Right atrium auricular region (tissue), 2 donors: ENCODE measurements at regions not wholly inside any gene's neighbourhood (a gene's known extent, or its start where the extent isn't known, plus 50 kb on each side); places are given as distances from the start of the nearest gene placed in this dataset.
"Not testable (repeated sequence)": the region's sequence is repeated elsewhere in the genome, so short reads cannot be mapped to it uniquely, and the experiment has no call there.

Source experiments
- DNase-seq: peaks from one replicate; pipeline ENCODE4 v3.0.0-alpha.2; 2019; ENCODE audit warnings: low spot score
- H3K27ac ChIP-seq, 2 donors: fragments of 200-600 bp; sonication (generic); 1 replicate in 1 of 2; 2 replicates in 1 of 2; pipeline ENCODE4 v1.5.1; 2016 to 2019
- H3K27me3 ChIP-seq, 2 donors: fragments of 200-600 bp; sonication (generic); one replicate each; pipeline versions ENCODE4 v1.5.1 to v1.6.0; 2017 to 2019
- H3K36me3 ChIP-seq: fragments of 200-600 bp; sonication (generic); one replicate; pipeline ENCODE4 v1.5.1; 2016
- H3K4me1 ChIP-seq, 2 donors: fragments of 200-600 bp; sonication (generic); one replicate each; pipeline versions ENCODE4 v1.5.1 to v1.6.0; 2017 to 2019
- H3K4me3 ChIP-seq, 2 donors: fragments of 200-600 bp; sonication (generic); 1 replicate in 1 of 2; 2 replicates in 1 of 2; pipeline ENCODE4 v1.5.1; 2017 to 2019; ENCODE audit warnings: mild to moderate bottlenecking in 1 of 2, moderate library complexity in 1 of 2
- H3K9me3 ChIP-seq, 2 donors: fragments of 200-600 bp; sonication (generic); one replicate each; pipeline ENCODE4 v1.5.1; 2019
- CTCF ChIP-seq, 2 donors: fragments of 200-600 bp; sonication (generic); IDR thresholded peaks; one replicate each; pipeline ENCODE4 v1.5.1; 2019; ENCODE audit warnings: antibody characterized with exemption in 2 of 2

- Histone ChIP-seq H3K36me3 (no peaks in the 10 kb centered on the region), H3K27me3 (no peaks in the 10 kb centered on the region), H3K4me3 (no peak overlapping the region), H3K9me3 (no peaks in the 10 kb centered on the region), H3K27ac (no peak overlapping the region), H3K4me1 (no peaks in the 10 kb centered on the region)
- no peak for DNase-seq
- peak in 1 of 2 donors; percentile 50 for TF ChIP-seq CTCF (IDR thresholded peaks at IDR 0.05)
Observed at GRCh38 chr5:32916648-32917047, 205.5 kb downstream of the NPR3 start.

DNA sequence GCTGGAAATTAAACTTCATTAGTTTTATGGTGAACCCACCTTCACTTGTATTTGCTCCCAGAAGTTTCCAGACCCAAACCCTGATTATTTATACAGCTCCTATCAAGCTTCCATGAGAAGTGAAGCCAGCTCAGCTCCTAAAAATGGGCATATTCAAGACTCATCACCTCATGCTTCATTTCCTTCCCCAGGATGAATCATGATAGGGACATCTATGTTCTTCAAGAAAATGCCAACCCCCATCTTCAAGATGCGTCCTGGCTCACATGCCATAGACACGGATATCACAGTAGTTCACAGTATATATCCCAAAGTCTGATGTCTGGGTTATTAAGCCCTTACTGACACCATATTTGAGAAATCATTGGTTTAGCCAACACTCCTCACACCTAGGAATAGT is 217.6 kb downstream of the NPR3 start:
- Histone ChIP-seq H3K9me3 (no peaks in the 10 kb centered on the region), H3K4me3 (no peak overlapping the region), H3K27ac (no peak overlapping the region), H3K4me1 (no peaks in the 10 kb centered on the region), H3K36me3 (no peaks in the 10 kb centered on the region), H3K27me3 (no peaks in the 10 kb centered on the region)
- no peak for TF ChIP-seq CTCF (IDR thresholded peaks at IDR 0.05)
- DNase-seq = no peak

GRCh38 chr5:32931438-32931837 is 220.3 kb downstream of the NPR3 start:
- DNase-seq, H3K36me3 ChIP-seq, H3K27me3 ChIP-seq, H3K4me1 ChIP-seq, H3K9me3 ChIP-seq, H3K27ac ChIP-seq, H3K4me3 ChIP-seq: not testable (repeated sequence)

- H3K27ac ChIP-seq = no peak overlapping the region
- no peaks in the 10 kb centered on the region for H3K9me3 ChIP-seq
- no peak for DNase-seq
- no peaks in the 10 kb centered on the region for H3K4me1 ChIP-seq
- no peaks in the 10 kb centered on the region for H3K27me3 ChIP-seq
- no peak overlapping the region for H3K4me3 ChIP-seq
- TF ChIP-seq CTCF (IDR thresholded peaks at IDR 0.05) = no peak
- no peaks in the 10 kb centered on the region for H3K36me3 ChIP-seq
Observed at GRCh38 chr5:32932241-32932935, 221.3 kb downstream of the NPR3 start.

DNA sequence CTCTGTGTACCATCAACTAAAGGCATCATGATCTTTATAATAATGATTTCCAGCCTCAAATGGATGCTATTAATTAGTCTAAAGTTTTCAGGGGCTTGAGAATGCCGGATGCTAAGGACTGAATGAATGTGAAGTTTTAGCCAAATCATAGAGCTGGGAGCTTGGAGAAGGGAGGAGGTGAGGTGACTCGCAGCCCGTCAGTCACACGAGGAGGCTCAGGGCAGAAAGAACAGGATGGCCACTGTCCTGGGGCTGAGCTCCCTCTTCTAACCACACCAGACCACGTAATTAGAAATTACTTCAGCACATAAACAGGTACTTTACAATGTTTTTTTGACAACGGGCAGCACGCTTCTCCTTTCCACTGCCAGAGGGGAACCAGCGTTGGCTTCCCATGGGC is 222.6 kb downstream of the NPR3 start:
- no peaks in the 10 kb centered on the region for H3K36me3 ChIP-seq
- no peaks in the 10 kb centered on the region for H3K27me3 ChIP-seq
- H3K4me1 ChIP-seq = no peaks in the 10 kb centered on the region
- H3K9me3 ChIP-seq = no peaks in the 10 kb centered on the region
- no peak overlapping the region for H3K27ac ChIP-seq
- no peak for DNase-seq
- no peak overlapping the region for H3K4me3 ChIP-seq
- no peak for TF ChIP-seq CTCF (IDR thresholded peaks at IDR 0.05)

- H3K4me3 ChIP-seq = no peak overlapping the region
- H3K27ac ChIP-seq = no peak overlapping the region
- no peak for DNase-seq
- no peak for TF ChIP-seq CTCF (IDR thresholded peaks at IDR 0.05)
- no peaks in the 10 kb centered on the region for H3K27me3 ChIP-seq
- no peaks in the 10 kb centered on the region for H3K4me1 ChIP-seq
- H3K36me3 ChIP-seq = no peaks in the 10 kb centered on the region
- no peaks in the 10 kb centered on the region for H3K9me3 ChIP-seq
Observed at GRCh38 chr5:32934529-32934928, 223.4 kb downstream of the NPR3 start.
